Liver (tissue), 8 donors: ENCODE measurements at regions not wholly inside any gene's neighbourhood (a gene's known extent, or its start where the extent isn't known, plus 50 kb on each side); places are given as distances from the start of the nearest gene placed in this dataset.

Experiments
- DNase-seq: peaks from one replicate; pipeline ENCODE4 v3.0.0-alpha.2; 2017; ENCODE audit warnings: low spot score
- H3K27ac ChIP-seq, 2 donors: one replicate each; pipeline ENCODE4 v1.7.0; 2013; ENCODE audit warnings: inconsistent platforms in 2 of 2, low read length in 2 of 2, control low read depth in 1 of 2, low read depth in 1 of 2, mild to moderate bottlenecking in 1 of 2
- H3K27me3 ChIP-seq, 4 donors: one replicate each; pipeline versions ENCODE4 v1.6.1 to v1.7.0; 2013; ENCODE audit warnings: low read length in 3 of 4, inconsistent platforms in 1 of 4, mild to moderate bottlenecking in 1 of 4, moderate library complexity in 1 of 4; ENCODE audit not compliant: control insufficient read depth in 4 of 4, insufficient read depth in 4 of 4
- H3K36me3 ChIP-seq, 4 donors: one replicate each; pipeline versions ENCODE4 v1.6.1 to v1.7.0; 2013; ENCODE audit warnings: low read length in 3 of 4, mild to moderate bottlenecking in 3 of 4, low read depth in 1 of 4, moderate library complexity in 1 of 4; ENCODE audit not compliant: control insufficient read depth in 4 of 4, insufficient read depth in 3 of 4
- H3K4me1 ChIP-seq, 4 donors: one replicate each; pipeline versions ENCODE4 v1.6.1 to v1.7.0; 2013; ENCODE audit warnings: low read length in 3 of 4, mild to moderate bottlenecking in 3 of 4, moderate library complexity in 1 of 4; ENCODE audit not compliant: control insufficient read depth in 4 of 4, insufficient read depth in 4 of 4
- H3K4me3 ChIP-seq, 3 donors: one replicate each; pipeline versions ENCODE4 v1.6.1 to v1.7.0; 2013; ENCODE audit warnings: low read length in 3 of 3, control low read depth in 1 of 3, low read depth in 1 of 3, mild to moderate bottlenecking in 1 of 3
- H3K9ac ChIP-seq, 2 donors: one replicate each; pipeline ENCODE4 v1.7.0; 2013; ENCODE audit warnings: low read length in 2 of 2, mild to moderate bottlenecking in 2 of 2, moderate library complexity in 2 of 2, control low read depth in 1 of 2, low read depth in 1 of 2
- H3K9me3 ChIP-seq, 4 donors: one replicate each; pipeline versions ENCODE4 v1.6.1 to v1.7.0; 2013; ENCODE audit warnings: low read length in 3 of 4; ENCODE audit not compliant: control insufficient read depth in 4 of 4
- EGR1 ChIP-seq, 2 donors: IDR thresholded peaks; 2 replicates each; pipeline ENCODE4 v1.6.1; 2016 to 2018; ENCODE audit warnings: antibody characterized with exemption in 2 of 2, low read depth in 2 of 2
- FOXA1 ChIP-seq: IDR thresholded peaks from 2 replicates; pipeline ENCODE4 v1.6.1; 2016; ENCODE audit warnings: antibody characterized with exemption
- FOXA2 ChIP-seq: IDR thresholded peaks from 2 replicates; pipeline ENCODE4 v1.6.1; 2016; ENCODE audit warnings: antibody characterized with exemption
- GABPA ChIP-seq, 2 donors: IDR thresholded peaks in 1 of 2; conservative IDR thresholded peaks in 1 of 2; 2 replicates each; pipeline ENCODE4 v1.6.1; 2016; ENCODE audit warnings: antibody characterized with exemption in 2 of 2, mild to moderate bottlenecking in 1 of 2, moderate library complexity in 1 of 2
- HNF4A ChIP-seq, 2 donors: conservative IDR thresholded peaks; 2 replicates each; pipeline ENCODE4 v1.6.1; 2016; ENCODE audit warnings: antibody characterized with exemption in 2 of 2, mild to moderate bottlenecking in 2 of 2
- HNF4G ChIP-seq: IDR thresholded peaks from 2 replicates; pipeline ENCODE4 v1.6.1; 2016; ENCODE audit warnings: antibody characterized with exemption
- JUND ChIP-seq, 2 donors: IDR thresholded peaks; 2 replicates each; pipeline ENCODE4 v1.6.1; 2016; ENCODE audit warnings: antibody characterized with exemption in 2 of 2
- RAD21 ChIP-seq, 2 donors: IDR thresholded peaks; 2 replicates each; pipeline ENCODE4 v1.6.1; 2016; ENCODE audit warnings: antibody characterized with exemption in 2 of 2, mild to moderate bottlenecking in 2 of 2
- RXRA ChIP-seq, 2 donors: IDR thresholded peaks; 2 replicates each; pipeline ENCODE4 v1.6.1; 2017 to 2018; ENCODE audit warnings: antibody characterized with exemption in 2 of 2, mild to moderate bottlenecking in 1 of 2
- SP1 ChIP-seq: IDR thresholded peaks from 2 replicates; pipeline ENCODE4 v1.6.1; 2018; ENCODE audit warnings: antibody characterized with exemption, mild to moderate bottlenecking
- TAF1 ChIP-seq: conservative IDR thresholded peaks from 2 replicates; pipeline ENCODE4 v1.6.1; 2016; ENCODE audit warnings: antibody characterized with exemption, mild to moderate bottlenecking
- YY1 ChIP-seq: IDR thresholded peaks from 2 replicates; pipeline ENCODE4 v1.6.1; 2016; ENCODE audit warnings: antibody characterized with exemption, mild to moderate bottlenecking
- WGBS: extraction: QIAGEN DNeasy Blood & Tissue Kit; methylation state at CpG from one replicate; pipeline ENCODE4 v1.1.7; 2013; 5-methylcytosine and 5-hydroxymethylcytosine counted together
- TF ChIP-seq, protein P1 (sequence below): IDR thresholded peaks from 2 replicates; pipeline ENCODE4 v1.6.1; 2016; ENCODE audit warnings: antibody characterized with exemption
- TF ChIP-seq, protein P2 (sequence below): IDR thresholded peaks from 2 replicates; pipeline ENCODE4 v1.6.1; 2016; ENCODE audit warnings: antibody characterized with exemption
- TF ChIP-seq, protein P3 (sequence below): IDR thresholded peaks from 2 replicates; pipeline ENCODE4 v1.6.1; 2016; ENCODE audit warnings: antibody characterized with exemption
- TF ChIP-seq, protein P4 (sequence below): fragments of 150-350 bp; IDR thresholded peaks from 2 replicates; pipeline ENCODE4 v1.5.1; 2017; ENCODE audit warnings: improper control_type of control experiment, low read depth, low read length; ENCODE audit not compliant: missing input control
- donor health status: healthy.
- donor health status: healthy.
- donor health status: healthy.
- donor health status: healthy.
- donor health status: healthy.

DNA sequence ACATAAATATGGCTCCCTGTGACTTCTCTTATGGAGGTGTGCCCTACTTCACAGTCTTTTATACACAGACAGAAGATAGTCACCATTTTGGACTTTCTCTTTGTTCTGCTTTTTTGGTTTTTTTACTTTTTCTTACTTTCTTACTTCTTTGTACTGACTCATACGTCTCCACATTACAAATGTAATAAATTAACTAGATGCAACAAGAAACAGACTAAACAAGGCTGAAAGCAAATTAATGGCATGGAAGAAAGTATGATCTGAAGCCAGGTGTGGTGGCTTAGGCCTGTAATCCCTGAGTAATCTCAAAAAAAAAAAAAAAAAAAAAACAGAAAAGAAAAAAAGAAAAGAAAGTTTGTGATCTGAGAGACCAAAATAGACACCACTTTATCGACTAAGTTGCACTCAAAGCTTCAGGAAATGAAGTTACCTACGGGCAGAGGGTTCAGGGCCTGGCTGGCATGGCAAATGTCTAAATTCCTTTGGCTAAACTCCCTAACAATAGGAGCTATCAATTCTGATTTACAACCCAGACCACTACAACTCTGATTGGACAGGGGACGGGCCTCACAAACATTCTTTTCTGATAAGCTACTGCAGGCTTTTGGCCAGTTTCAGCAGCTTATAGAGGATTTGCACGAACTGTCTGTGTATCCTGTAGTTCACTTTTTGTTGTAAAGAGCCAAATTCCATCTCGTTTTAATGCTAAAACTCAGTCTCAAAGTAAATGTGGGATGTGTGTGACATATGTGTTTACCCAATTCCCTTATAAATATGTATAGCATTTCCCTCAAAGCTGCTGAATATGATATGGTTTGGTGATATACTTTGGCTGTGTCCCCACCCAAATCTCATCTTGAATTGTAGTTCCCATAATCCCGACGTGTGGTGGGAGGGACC is 129.1 kb downstream of the SEPTIN14 start:
- Histone ChIP-seq H3K27ac (no peak overlapping the region), H3K9me3 (no peaks in the 10 kb centered on the region), H3K9ac (no peak overlapping the region), H3K4me1 (no peaks in the 10 kb centered on the region), H3K27me3 (no peaks in the 10 kb centered on the region), H3K4me3 (no peak overlapping the region), H3K36me3 (no peaks in the 10 kb centered on the region)
- no peak for DNase-seq
- TF ChIP-seq JUND (IDR thresholded peaks at IDR 0.05) = no peak
- TF ChIP-seq, protein P1, sequence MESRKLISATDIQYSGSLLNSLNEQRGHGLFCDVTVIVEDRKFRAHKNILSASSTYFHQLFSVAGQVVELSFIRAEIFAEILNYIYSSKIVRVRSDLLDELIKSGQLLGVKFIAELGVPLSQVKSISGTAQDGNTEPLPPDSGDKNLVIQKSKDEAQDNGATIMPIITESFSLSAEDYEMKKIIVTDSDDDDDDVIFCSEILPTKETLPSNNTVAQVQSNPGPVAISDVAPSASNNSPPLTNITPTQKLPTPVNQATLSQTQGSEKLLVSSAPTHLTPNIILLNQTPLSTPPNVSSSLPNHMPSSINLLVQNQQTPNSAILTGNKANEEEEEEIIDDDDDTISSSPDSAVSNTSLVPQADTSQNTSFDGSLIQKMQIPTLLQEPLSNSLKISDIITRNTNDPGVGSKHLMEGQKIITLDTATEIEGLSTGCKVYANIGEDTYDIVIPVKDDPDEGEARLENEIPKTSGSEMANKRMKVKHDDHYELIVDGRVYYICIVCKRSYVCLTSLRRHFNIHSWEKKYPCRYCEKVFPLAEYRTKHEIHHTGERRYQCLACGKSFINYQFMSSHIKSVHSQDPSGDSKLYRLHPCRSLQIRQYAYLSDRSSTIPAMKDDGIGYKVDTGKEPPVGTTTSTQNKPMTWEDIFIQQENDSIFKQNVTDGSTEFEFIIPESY = no peak
- no peak for TF ChIP-seq FOXA2
- no peak for TF ChIP-seq SP1
- TF ChIP-seq YY1 = no peak
- no peak for TF ChIP-seq RXRA (IDR thresholded peaks at IDR 0.05)
- TF ChIP-seq, protein P2, sequence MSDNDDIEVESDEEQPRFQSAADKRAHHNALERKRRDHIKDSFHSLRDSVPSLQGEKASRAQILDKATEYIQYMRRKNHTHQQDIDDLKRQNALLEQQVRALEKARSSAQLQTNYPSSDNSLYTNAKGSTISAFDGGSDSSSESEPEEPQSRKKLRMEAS = no peak
- TF ChIP-seq, protein P3, sequence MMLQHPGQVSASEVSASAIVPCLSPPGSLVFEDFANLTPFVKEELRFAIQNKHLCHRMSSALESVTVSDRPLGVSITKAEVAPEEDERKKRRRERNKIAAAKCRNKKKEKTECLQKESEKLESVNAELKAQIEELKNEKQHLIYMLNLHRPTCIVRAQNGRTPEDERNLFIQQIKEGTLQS = no peak
- TF ChIP-seq FOXA1 = no peak
- no peak for TF ChIP-seq EGR1 (IDR thresholded peaks at IDR 0.05; ENCODE audit: low read depth in 2 of 2)
- 41% methylated on average over 8 of the region's 8 CpGs for WGBS

DNA sequence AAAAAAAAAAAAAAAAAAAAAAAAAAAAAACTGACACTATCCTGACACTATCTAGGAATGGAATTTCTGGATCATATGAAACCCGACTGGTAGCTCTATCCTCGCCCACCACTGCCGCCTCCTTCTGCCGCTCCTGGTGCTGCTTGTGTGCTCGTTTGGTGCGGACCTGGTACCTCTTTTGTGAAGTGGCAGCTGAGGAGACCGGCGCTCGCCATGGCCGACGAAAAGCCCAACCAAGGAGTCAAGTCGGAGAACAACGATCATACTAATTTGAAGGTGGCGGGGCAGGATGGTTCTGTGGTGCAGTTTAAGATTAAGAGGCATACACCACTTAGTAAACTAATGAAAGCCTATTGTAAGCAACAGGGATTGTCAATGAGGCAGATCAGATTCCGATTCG is 130.6 kb downstream of the SEPTIN14 start:
- WGBS = 94% methylated on average over 16 of the region's 16 CpGs
- H3K27ac ChIP-seq = no peak overlapping the region
- no peak for TF ChIP-seq RAD21 (IDR thresholded peaks at IDR 0.05)
- no peak for TF ChIP-seq GABPA (IDR thresholded peaks at IDR 0.05 in 1 of 2, conservative IDR thresholded peaks at IDR 0.05 in 1 of 2)
- TF ChIP-seq HNF4A (conservative IDR thresholded peaks at IDR 0.05) = no peak
- no peak for TF ChIP-seq YY1
- TF ChIP-seq HNF4G = no peak
- no peak for TF ChIP-seq FOXA2
- TF ChIP-seq FOXA1 = no peak
- no peak for TF ChIP-seq EGR1 (IDR thresholded peaks at IDR 0.05; ENCODE audit: low read depth in 2 of 2)
- TF ChIP-seq, protein P3 = no peak
- TF ChIP-seq, protein P2 = no peak
- no peak for TF ChIP-seq TAF1
- TF ChIP-seq SP1 = no peak
- TF ChIP-seq RXRA (IDR thresholded peaks at IDR 0.05) = no peak
- TF ChIP-seq, protein P4, sequence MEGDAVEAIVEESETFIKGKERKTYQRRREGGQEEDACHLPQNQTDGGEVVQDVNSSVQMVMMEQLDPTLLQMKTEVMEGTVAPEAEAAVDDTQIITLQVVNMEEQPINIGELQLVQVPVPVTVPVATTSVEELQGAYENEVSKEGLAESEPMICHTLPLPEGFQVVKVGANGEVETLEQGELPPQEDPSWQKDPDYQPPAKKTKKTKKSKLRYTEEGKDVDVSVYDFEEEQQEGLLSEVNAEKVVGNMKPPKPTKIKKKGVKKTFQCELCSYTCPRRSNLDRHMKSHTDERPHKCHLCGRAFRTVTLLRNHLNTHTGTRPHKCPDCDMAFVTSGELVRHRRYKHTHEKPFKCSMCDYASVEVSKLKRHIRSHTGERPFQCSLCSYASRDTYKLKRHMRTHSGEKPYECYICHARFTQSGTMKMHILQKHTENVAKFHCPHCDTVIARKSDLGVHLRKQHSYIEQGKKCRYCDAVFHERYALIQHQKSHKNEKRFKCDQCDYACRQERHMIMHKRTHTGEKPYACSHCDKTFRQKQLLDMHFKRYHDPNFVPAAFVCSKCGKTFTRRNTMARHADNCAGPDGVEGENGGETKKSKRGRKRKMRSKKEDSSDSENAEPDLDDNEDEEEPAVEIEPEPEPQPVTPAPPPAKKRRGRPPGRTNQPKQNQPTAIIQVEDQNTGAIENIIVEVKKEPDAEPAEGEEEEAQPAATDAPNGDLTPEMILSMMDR = no peak
- H3K4me1 ChIP-seq = no peaks in the 10 kb centered on the region
- no peak overlapping the region for H3K4me3 ChIP-seq
- no peaks in the 10 kb centered on the region for H3K36me3 ChIP-seq
- DNase-seq = no peak
- H3K27me3 ChIP-seq = no peaks in the 10 kb centered on the region
- no peaks in the 10 kb centered on the region for H3K9me3 ChIP-seq
- H3K9ac ChIP-seq = no peak overlapping the region
